ENCODE measurements at regions not wholly inside any gene's neighbourhood (a gene's known extent, or its start where the extent isn't known, plus 50 kb on each side); places are given as distances from the start of the nearest gene placed in this dataset.

DNA sequence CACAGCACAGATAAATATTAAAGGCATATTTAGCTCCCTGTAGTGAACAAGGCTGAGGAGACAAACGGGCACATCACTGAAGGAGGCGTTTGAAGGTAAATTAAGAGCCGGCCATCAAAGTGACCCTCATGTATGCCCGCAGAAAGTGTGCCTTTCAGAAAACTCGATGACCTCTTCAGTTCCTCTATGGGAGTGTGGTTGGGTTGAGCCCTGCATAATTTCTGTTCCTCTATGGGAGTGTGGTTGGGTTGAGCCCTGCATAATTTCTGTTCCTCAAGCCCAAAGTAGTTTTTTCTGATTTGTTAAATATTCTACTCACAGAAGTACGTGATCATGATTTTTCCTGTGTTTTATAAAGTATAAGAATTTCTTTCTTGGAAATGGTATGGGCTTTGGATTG is 568.5 kb downstream of the TSN start:
- intact Hi-C loops (cut with micrococcal nuclease) = no loop called here
- no peak overlapping the region for H3K4me2 ChIP-seq (replicated peaks; ENCODE audit: low read depth, low read length, poor library complexity, severe bottlenecking)
- Mint-ChIP-seq H3K27ac (no peak overlapping the region), H3K4me3 (no peak overlapping the region), H3K27me3 (no peaks in the 10 kb centered on the region), H3K9me3 (ENCODE audit: insufficient read depth) (peaks cover 2% of the 10 kb centered on the region), H3K4me1 (no peaks in the 10 kb centered on the region)
- CTCF ChIA-PET = no interaction called here
- DNase-seq = no peak
- no peak for ATAC-seq (ENCODE audit: low read depth)
- H3K27ac ChIP-seq (ENCODE audit: low read length in 2 of 2) = no peak overlapping the region
- H3K36me3 ChIP-seq (replicated peaks in 1 of 2; ENCODE audit: control extremely low read depth in 1 of 2, control insufficient read depth in 1 of 2, extremely low read depth in 1 of 2, insufficient read depth in 2 of 2, low read length in 1 of 2) = no peaks in the 10 kb centered on the region
- POLR2A ChIA-PET = no interaction called here
- H3K79me2 ChIP-seq (ENCODE audit: control insufficient read depth, insufficient read depth, low read length) = no peaks in the 10 kb centered on the region
- H3K27me3 ChIP-seq (replicated peaks in 1 of 4; ENCODE audit: control extremely low read depth in 1 of 4, control insufficient read depth in 3 of 4, insufficient read depth in 4 of 4, low read length in 3 of 4) = no peaks in the 10 kb centered on the region
- no peak overlapping the region for H3K9ac ChIP-seq (ENCODE audit: low read length)
- no peak overlapping the region for H2AFZ ChIP-seq (ENCODE audit: insufficient read depth, low read depth, low read length, poor library complexity, severe bottlenecking)
- H3K9me3 ChIP-seq (ENCODE audit: control extremely low read depth in 1 of 3, control insufficient read depth in 2 of 3, insufficient read depth in 1 of 3, low read length in 2 of 3) = peaks cover 0 to 3% (median 0%) of the 10 kb centered on the region in 3 donors
- no peaks in the 10 kb centered on the region for H3K4me1 ChIP-seq (ENCODE audit: control insufficient read depth in 2 of 2, insufficient read depth in 2 of 2, low read length in 2 of 2)
- TF ChIP-seq EZH2 (IDR thresholded peaks at IDR 0.05; ENCODE audit: borderline replicate concordance, insufficient read depth, low read depth, low read length, poor library complexity, severe bottlenecking) = no peak
- TF ChIP-seq, protein P1, sequence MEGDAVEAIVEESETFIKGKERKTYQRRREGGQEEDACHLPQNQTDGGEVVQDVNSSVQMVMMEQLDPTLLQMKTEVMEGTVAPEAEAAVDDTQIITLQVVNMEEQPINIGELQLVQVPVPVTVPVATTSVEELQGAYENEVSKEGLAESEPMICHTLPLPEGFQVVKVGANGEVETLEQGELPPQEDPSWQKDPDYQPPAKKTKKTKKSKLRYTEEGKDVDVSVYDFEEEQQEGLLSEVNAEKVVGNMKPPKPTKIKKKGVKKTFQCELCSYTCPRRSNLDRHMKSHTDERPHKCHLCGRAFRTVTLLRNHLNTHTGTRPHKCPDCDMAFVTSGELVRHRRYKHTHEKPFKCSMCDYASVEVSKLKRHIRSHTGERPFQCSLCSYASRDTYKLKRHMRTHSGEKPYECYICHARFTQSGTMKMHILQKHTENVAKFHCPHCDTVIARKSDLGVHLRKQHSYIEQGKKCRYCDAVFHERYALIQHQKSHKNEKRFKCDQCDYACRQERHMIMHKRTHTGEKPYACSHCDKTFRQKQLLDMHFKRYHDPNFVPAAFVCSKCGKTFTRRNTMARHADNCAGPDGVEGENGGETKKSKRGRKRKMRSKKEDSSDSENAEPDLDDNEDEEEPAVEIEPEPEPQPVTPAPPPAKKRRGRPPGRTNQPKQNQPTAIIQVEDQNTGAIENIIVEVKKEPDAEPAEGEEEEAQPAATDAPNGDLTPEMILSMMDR (IDR thresholded peaks at IDR 0.05) = no peak
- H3K4me3 ChIP-seq (ENCODE audit: control extremely low read depth in 1 of 5, extremely low read depth in 1 of 5, insufficient read depth in 1 of 5, low read depth in 2 of 5, low read length in 4 of 5) = no peak overlapping the region
- 87% methylated on average over 5 of the region's 6 CpGs for WGBS (ENCODE audit: insufficient coverage)
- no peaks in the 10 kb centered on the region for H4K20me1 ChIP-seq (ENCODE audit: control insufficient read depth, insufficient read depth, low read length, poor library complexity, severe bottlenecking)

DNA sequence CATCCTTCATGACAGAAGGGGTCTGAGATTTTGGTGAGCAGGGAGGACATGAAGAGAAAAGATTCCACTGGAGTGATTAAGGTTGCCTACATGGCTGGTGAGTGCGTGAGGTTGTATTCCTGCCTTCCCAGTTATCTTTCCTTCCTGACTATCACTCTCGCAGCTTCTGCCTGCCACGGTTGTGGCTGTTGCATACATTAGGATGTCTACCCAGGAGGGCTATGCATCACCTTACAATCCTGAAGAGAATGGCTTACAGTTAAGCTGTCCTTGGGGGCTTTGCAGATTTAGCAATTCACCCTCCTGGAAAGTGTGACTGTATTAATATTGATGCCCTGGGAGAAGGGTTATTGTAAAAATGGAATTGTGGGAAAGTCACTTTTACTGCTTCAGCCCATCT is 571.0 kb downstream of the TSN start:
- no peaks in the 10 kb centered on the region for H3K27me3 ChIP-seq (replicated peaks in 1 of 4; ENCODE audit: control extremely low read depth in 1 of 4, control insufficient read depth in 3 of 4, insufficient read depth in 4 of 4, low read length in 3 of 4)
- no peaks in the 10 kb centered on the region for H3K9me3 Mint-ChIP-seq (ENCODE audit: insufficient read depth)
- no peak overlapping the region for H2AFZ ChIP-seq (ENCODE audit: insufficient read depth, low read depth, low read length, poor library complexity, severe bottlenecking)
- H3K9me3 ChIP-seq (ENCODE audit: control extremely low read depth in 1 of 3, control insufficient read depth in 2 of 3, insufficient read depth in 1 of 3, low read length in 2 of 3) = peaks cover 0 to 3% (median 0%) of the 10 kb centered on the region in 3 donors
- H3K27me3 Mint-ChIP-seq = no peaks in the 10 kb centered on the region
- H3K4me1 Mint-ChIP-seq = no peaks in the 10 kb centered on the region
- no peak for TF ChIP-seq EZH2 (IDR thresholded peaks at IDR 0.05; ENCODE audit: borderline replicate concordance, insufficient read depth, low read depth, low read length, poor library complexity, severe bottlenecking)
- TF ChIP-seq, protein P1 (IDR thresholded peaks at IDR 0.05) = no peak
- no peaks in the 10 kb centered on the region for H3K36me3 ChIP-seq (replicated peaks in 1 of 2; ENCODE audit: control extremely low read depth in 1 of 2, control insufficient read depth in 1 of 2, extremely low read depth in 1 of 2, insufficient read depth in 2 of 2, low read length in 1 of 2)
- CTCF ChIA-PET = no interaction called here
- DNase-seq (no peak), ATAC-seq (ENCODE audit: low read depth) (no peak)
- no peak overlapping the region for H3K4me3 Mint-ChIP-seq
- no peak overlapping the region for H3K27ac Mint-ChIP-seq
- H3K4me3 ChIP-seq (ENCODE audit: control extremely low read depth in 1 of 5, extremely low read depth in 1 of 5, insufficient read depth in 1 of 5, low read depth in 2 of 5, low read length in 4 of 5) = no peak overlapping the region
- intact Hi-C loops (cut with micrococcal nuclease) = no loop called here
- no peak overlapping the region for H3K4me2 ChIP-seq (replicated peaks; ENCODE audit: low read depth, low read length, poor library complexity, severe bottlenecking)
- no peak overlapping the region for H3K27ac ChIP-seq (ENCODE audit: low read length in 2 of 2)
- 100% methylated on average over 2 of the region's 3 CpGs for WGBS (ENCODE audit: insufficient coverage)
- no peaks in the 10 kb centered on the region for H3K79me2 ChIP-seq (ENCODE audit: control insufficient read depth, insufficient read depth, low read length)
- no peaks in the 10 kb centered on the region for H4K20me1 ChIP-seq (ENCODE audit: control insufficient read depth, insufficient read depth, low read length, poor library complexity, severe bottlenecking)
- H3K9ac ChIP-seq (ENCODE audit: low read length) = no peak overlapping the region
- POLR2A ChIA-PET = no interaction called here
- H3K4me1 ChIP-seq (ENCODE audit: control insufficient read depth in 2 of 2, insufficient read depth in 2 of 2, low read length in 2 of 2) = no peaks in the 10 kb centered on the region
